SU-DHL-6 (cell line): ENCODE measurements at regions not wholly inside any gene's neighbourhood (a gene's known extent, or its start where the extent isn't known, plus 50 kb on each side); places are given as distances from the start of the nearest gene placed in this dataset.

ENCODE experiments used
- H2AFZ ChIP-seq: fragments of 200-600 bp; sonication (generic); 2 replicates; pipeline ENCODE4 v1.6.1; 2014; ENCODE audit warnings: low read depth, mild to moderate bottlenecking, moderate library complexity, mixed read lengths, antibody characterized with exemption, low read length; ENCODE audit not compliant: severe bottlenecking
- H3F3A ChIP-seq: fragments of 200-600 bp; shearing (Covaris generic); 2 replicates; pipeline ENCODE4 v1.6.0; 2016; ENCODE audit warnings: antibody characterized with exemption, mild to moderate bottlenecking; ENCODE audit not compliant: insufficient read depth
- H3K27ac ChIP-seq: fragments of 200-600 bp; sonication (generic); 2 replicates; pipeline ENCODE4 v1.5.1; 2016; ENCODE audit warnings: low read depth, mild to moderate bottlenecking, low read length, moderate library complexity, mixed read lengths
- H3K27me3 ChIP-seq: fragments of 200-600 bp; sonication (generic), shearing (Covaris generic); 2 replicates; pipeline ENCODE4 v1.6.0; 2014; ENCODE audit warnings: mild to moderate bottlenecking, low read length
- H3K36me3 ChIP-seq: fragments of 200-600 bp; sonication (generic); 2 replicates; pipeline ENCODE4 v1.6.1; 2014; ENCODE audit warnings: mild to moderate bottlenecking, low read length, mixed read lengths
- H3K4me2 ChIP-seq: fragments of 300-600, 200-600 bp; shearing (Covaris generic), sonication (generic); 2 replicates; pipeline ENCODE4 v1.6.0; 2014; ENCODE audit warnings: low read length, low read depth, mild to moderate bottlenecking; ENCODE audit not compliant: poor library complexity, severe bottlenecking
- H3K4me3 ChIP-seq: fragments of 200-600 bp; sonication (generic); 2 replicates; pipeline ENCODE4 v1.5.1; 2014; ENCODE audit warnings: antibody characterized with exemption, low read length, mild to moderate bottlenecking, mixed read lengths; ENCODE audit not compliant: insufficient read depth, poor library complexity, severe bottlenecking
- H3K79me2 ChIP-seq: fragments of 200-600 bp; sonication (generic); 2 replicates; pipeline ENCODE4 v1.6.1; 2014; ENCODE audit warnings: mild to moderate bottlenecking, low read length, moderate library complexity; ENCODE audit not compliant: insufficient read depth
- H3K9ac ChIP-seq: fragments of 200-600 bp; sonication (generic); 2 replicates; pipeline ENCODE4 v1.7.0; 2014; ENCODE audit warnings: mild to moderate bottlenecking, low read length
- H3K9me2 ChIP-seq: fragments of 200-600 bp; sonication (generic); replicated peaks from 2 replicates; pipeline ENCODE4 v1.6.1; 2014; ENCODE audit warnings: low read length; ENCODE audit not compliant: insufficient read depth
- H3K9me3 ChIP-seq: fragments of 200-600 bp; sonication (generic); 2 replicates; pipeline ENCODE4 v1.6.1; 2014; ENCODE audit warnings: low read length, mixed read lengths; ENCODE audit not compliant: insufficient read depth
- H4K20me1 ChIP-seq: fragments of 200-600 bp; sonication (generic); 2 replicates; pipeline ENCODE4 v1.6.1; 2014; ENCODE audit warnings: low read depth, mild to moderate bottlenecking, antibody characterized with exemption, low read length, moderate library complexity, mixed read lengths
- CTCF ChIP-seq: fragments of 200-600 bp; sonication (generic); IDR thresholded peaks from one replicate; pipeline ENCODE4 v1.5.1; 2017; ENCODE audit warnings: antibody characterized with exemption, mild to moderate bottlenecking, low read length, moderate library complexity; ENCODE audit not compliant: insufficient read depth, poor library complexity, severe bottlenecking
- EZH2phosphoT487 ChIP-seq: fragments of 200-600 bp; sonication (generic), shearing (Covaris generic); conservative IDR thresholded peaks from 2 replicates; pipeline ENCODE4 v1.6.1; 2018; ENCODE audit warnings: mild to moderate bottlenecking, antibody characterized with exemption, low read length, moderate library complexity, mixed read lengths

GRCh38 chr7:135825406-135825805, 76.8 kb upstream of the FAM180A start:
- Histone ChIP-seq H4K20me1 (no peaks in the 10 kb centered on the region), H3K36me3 (no peaks in the 10 kb centered on the region), H3K9me2 (no peaks in the 10 kb centered on the region), H3K9ac (no peak overlapping the region), H3K27me3 (no peaks in the 10 kb centered on the region), H3F3A (no peaks in the 10 kb centered on the region), H3K4me2 (no peak overlapping the region), H3K79me2 (no peaks in the 10 kb centered on the region), H2AFZ (no peak overlapping the region), H3K9me3 (no peaks in the 10 kb centered on the region), H3K27ac (no peak overlapping the region), H3K4me3 (no peak overlapping the region)
- TF ChIP-seq EZH2phosphoT487 = no peak
- TF ChIP-seq CTCF = no peak

- no peak overlapping the region for H3K27ac ChIP-seq
- H3K9me3 ChIP-seq = no peaks in the 10 kb centered on the region
- no peak for TF ChIP-seq EZH2phosphoT487
- TF ChIP-seq CTCF = no peak
- H3K4me2 ChIP-seq = no peak overlapping the region
- no peak overlapping the region for H2AFZ ChIP-seq
- H3K79me2 ChIP-seq = no peaks in the 10 kb centered on the region
- H3K27me3 ChIP-seq = 0 out of 2 replicates have a peak, but pooled peaks cover 2% of the 10 kb centered on the region
- H4K20me1 ChIP-seq = no peaks in the 10 kb centered on the region
- no peaks in the 10 kb centered on the region for H3K9me2 ChIP-seq
- H3F3A ChIP-seq = no peaks in the 10 kb centered on the region
- H3K36me3 ChIP-seq = no peaks in the 10 kb centered on the region
- H3K9ac ChIP-seq = no peak overlapping the region
- H3K4me3 ChIP-seq = no peak overlapping the region
These were observed 73.8 kb upstream of the FAM180A start for GRCh38 chr7:135822376-135822775.

DNA sequence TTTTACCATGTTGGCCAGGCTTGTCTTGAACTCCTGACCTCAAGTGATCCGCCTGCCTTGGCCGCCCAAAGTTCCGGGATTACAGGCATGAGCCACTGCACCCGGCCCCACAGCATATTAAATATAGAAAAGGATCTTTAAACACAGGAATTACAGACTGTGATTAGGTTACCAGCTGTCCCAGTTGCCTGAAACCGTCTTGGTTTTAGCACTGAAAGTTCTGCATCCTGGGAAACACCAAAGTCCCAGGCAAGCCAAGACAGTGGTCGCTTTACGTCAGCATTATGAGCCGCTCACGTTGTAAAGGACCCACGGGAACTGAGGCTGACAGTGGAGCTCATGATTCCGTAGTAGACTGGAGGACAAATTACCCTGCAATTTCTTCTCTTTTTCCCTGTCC, 69.0 kb upstream of the FAM180A start:
- Histone ChIP-seq H3K9me2 (no peaks in the 10 kb centered on the region), H4K20me1 (no peaks in the 10 kb centered on the region), H3K36me3 (no peaks in the 10 kb centered on the region), H3K4me2 (no peak overlapping the region), H3K79me2 (no peaks in the 10 kb centered on the region), H2AFZ (no peak overlapping the region), H3K4me3 (no peak overlapping the region), H3K27me3 (0 out of 2 replicates have a peak, but pooled peaks cover 2% of the 10 kb centered on the region), H3K9me3 (no peaks in the 10 kb centered on the region), H3K27ac (no peak overlapping the region), H3F3A (no peaks in the 10 kb centered on the region), H3K9ac (no peak overlapping the region)
- TF ChIP-seq EZH2phosphoT487 (no peak), CTCF (no peak)

- H3K27ac ChIP-seq = no peak overlapping the region
- no peak overlapping the region for H2AFZ ChIP-seq
- H3K9me3 ChIP-seq = no peaks in the 10 kb centered on the region
- H3K79me2 ChIP-seq = no peaks in the 10 kb centered on the region
- H3K4me2 ChIP-seq = no peak overlapping the region
- no peaks in the 10 kb centered on the region for H3K9me2 ChIP-seq
- no peak overlapping the region for H3K4me3 ChIP-seq
- no peak overlapping the region for H3K9ac ChIP-seq
- 0 out of 2 replicates have a peak, but pooled peaks cover 2% of the 10 kb centered on the region for H3K27me3 ChIP-seq
- no peak for TF ChIP-seq CTCF
- TF ChIP-seq EZH2phosphoT487 = no peak
- H3F3A ChIP-seq = no peaks in the 10 kb centered on the region
- no peaks in the 10 kb centered on the region for H4K20me1 ChIP-seq
- no peaks in the 10 kb centered on the region for H3K36me3 ChIP-seq
These were observed 66.4 kb upstream of the FAM180A start for GRCh38 chr7:135815033-135815432.
